IPS-15b (cell line): ENCODE measurements at regions not wholly inside any gene's neighbourhood (a gene's known extent, or its start where the extent isn't known, plus 50 kb on each side); places are given as distances from the start of the nearest gene placed in this dataset.

ENCODE experiments used
- H3K27me3 ChIP-seq: one replicate; pipeline ENCODE4 v1.6.1; 2013; ENCODE audit warnings: low read length; ENCODE audit not compliant: control insufficient read depth, insufficient read depth
- H3K36me3 ChIP-seq: one replicate; pipeline ENCODE4 v1.6.1; 2013; ENCODE audit warnings: low read length; ENCODE audit not compliant: control insufficient read depth, insufficient read depth
- H3K4me1 ChIP-seq: one replicate; pipeline ENCODE4 v1.6.1; 2013; ENCODE audit warnings: mild to moderate bottlenecking, low read length; ENCODE audit not compliant: control insufficient read depth, insufficient read depth
- H3K4me3 ChIP-seq: one replicate; pipeline ENCODE4 v1.5.1; 2013; ENCODE audit warnings: low read depth, low read length
- H3K9ac ChIP-seq: one replicate; pipeline ENCODE4 v1.6.1; 2013; ENCODE audit warnings: low read depth, mild to moderate bottlenecking, low read length
- H3K9me3 ChIP-seq: one replicate; pipeline ENCODE4 v1.6.1; 2013; ENCODE audit warnings: mild to moderate bottlenecking, low read length; ENCODE audit not compliant: control insufficient read depth, insufficient read depth

GRCh38 chr9:26755476-26755875 lies 137.1 kb downstream of the CAAP1 start:
- Histone ChIP-seq H3K27me3 (no peaks in the 10 kb centered on the region), H3K4me1 (peaks cover 15% of the 10 kb centered on the region), H3K36me3 (no peaks in the 10 kb centered on the region), H3K9ac (no peak overlapping the region), H3K4me3 (no peak overlapping the region), H3K9me3 (no peaks in the 10 kb centered on the region)

GRCh38 chr9:26754509-26755164 lies 138.0 kb downstream of the CAAP1 start:
- no peaks in the 10 kb centered on the region for H3K27me3 ChIP-seq
- no peak overlapping the region for H3K9ac ChIP-seq
- no peak overlapping the region for H3K4me3 ChIP-seq
- H3K36me3 ChIP-seq: no peaks in the 10 kb centered on the region
- H3K4me1 ChIP-seq: peaks cover 15% of the 10 kb centered on the region
- no peaks in the 10 kb centered on the region for H3K9me3 ChIP-seq

- Histone ChIP-seq H3K4me3 (no peak overlapping the region), H3K27me3 (no peaks in the 10 kb centered on the region), H3K9me3 (no peaks in the 10 kb centered on the region), H3K4me1 (peaks cover 12% of the 10 kb centered on the region), H3K9ac (no peak overlapping the region), H3K36me3 (no peaks in the 10 kb centered on the region)
Observed at GRCh38 chr9:26753971-26754370, 138.6 kb downstream of the CAAP1 start.

GRCh38 chr9:26750162-26750561 lies 142.4 kb downstream of the CAAP1 start:
- Histone ChIP-seq H3K4me1 (peaks cover 21% of the 10 kb centered on the region), H3K4me3 (no peak overlapping the region)

GRCh38 chr9:26748449-26749058 lies 144.0 kb downstream of the CAAP1 start:
- Histone ChIP-seq H3K9ac (no peak overlapping the region), H3K4me1 (peaks cover 19% of the 10 kb centered on the region), H3K36me3 (no peaks in the 10 kb centered on the region), H3K9me3 (no peaks in the 10 kb centered on the region), H3K4me3 (no peak overlapping the region), H3K27me3 (no peaks in the 10 kb centered on the region)

More at GRCh38 chr9:26750162-26750561, 142.4 kb downstream of the CAAP1 start:
- H3K36me3 ChIP-seq: no peaks in the 10 kb centered on the region
- no peaks in the 10 kb centered on the region for H3K9me3 ChIP-seq
- H3K9ac ChIP-seq: no peak overlapping the region
- H3K27me3 ChIP-seq: no peaks in the 10 kb centered on the region

DNA sequence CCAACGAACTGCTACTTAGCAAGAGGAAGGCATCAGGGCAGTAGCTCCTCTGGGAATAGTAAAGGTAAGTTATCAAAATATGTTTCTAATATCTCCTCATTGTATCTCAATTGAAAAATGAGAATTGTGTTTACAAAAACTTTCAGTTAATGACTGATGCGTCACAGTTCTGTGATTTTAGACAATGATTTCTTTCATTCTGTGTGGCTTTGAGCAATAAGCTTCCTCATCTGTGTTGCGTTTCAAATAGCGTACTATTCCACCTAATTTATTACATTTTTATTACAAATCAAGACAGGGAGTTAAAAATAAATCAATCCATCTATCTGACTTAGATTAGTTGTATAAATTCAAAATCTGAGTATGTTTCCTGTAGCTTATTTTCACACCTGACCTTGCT lies 145.0 kb downstream of the CAAP1 start:
- H3K27me3 ChIP-seq: no peaks in the 10 kb centered on the region
- H3K9me3 ChIP-seq: no peaks in the 10 kb centered on the region
- no peak overlapping the region for H3K9ac ChIP-seq
- H3K4me3 ChIP-seq: no peak overlapping the region
- H3K4me1 ChIP-seq: peaks cover 22% of the 10 kb centered on the region
- H3K36me3 ChIP-seq: no peaks in the 10 kb centered on the region

GRCh38 chr9:26746357-26747072 lies 146.1 kb downstream of the CAAP1 start:
- no peaks in the 10 kb centered on the region for H3K9me3 ChIP-seq

DNA sequence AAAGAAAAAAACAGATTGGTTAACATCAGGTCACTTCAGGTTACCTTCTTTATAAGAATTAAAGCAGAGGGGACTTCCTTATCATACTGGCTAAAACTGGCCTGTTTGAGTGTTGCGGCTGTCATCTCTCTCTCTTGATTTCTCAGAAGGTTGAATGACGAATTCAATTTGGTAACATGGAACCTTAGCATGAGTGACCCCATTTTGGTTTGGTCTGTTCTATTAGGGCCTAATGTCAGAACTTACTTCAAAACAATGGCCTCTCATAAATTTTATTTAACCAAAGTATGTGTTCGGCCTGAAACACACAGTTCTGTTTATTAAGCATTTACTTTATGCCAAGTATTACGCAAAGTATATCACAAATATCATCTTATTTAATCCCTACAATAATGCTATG lies 147.5 kb downstream of the CAAP1 start:
- H3K9me3 ChIP-seq: no peaks in the 10 kb centered on the region
- H3K9ac ChIP-seq: no peak overlapping the region
- no peak overlapping the region for H3K4me3 ChIP-seq
- no peaks in the 10 kb centered on the region for H3K27me3 ChIP-seq
- no peaks in the 10 kb centered on the region for H3K36me3 ChIP-seq
- H3K4me1 ChIP-seq: peaks cover 22% of the 10 kb centered on the region

More at GRCh38 chr9:26746357-26747072, 146.1 kb downstream of the CAAP1 start:
- Histone ChIP-seq H3K4me3 (no peak overlapping the region), H3K4me1 (peaks cover 22% of the 10 kb centered on the region), H3K27me3 (no peaks in the 10 kb centered on the region), H3K36me3 (no peaks in the 10 kb centered on the region), H3K9ac (no peak overlapping the region)

GRCh38 chr9:26744191-26744965 lies 148.2 kb downstream of the CAAP1 start:
- Histone ChIP-seq H3K27me3 (no peaks in the 10 kb centered on the region), H3K36me3 (no peaks in the 10 kb centered on the region), H3K4me3 (no peak overlapping the region), H3K9ac (no peak overlapping the region), H3K4me1 (peaks cover 22% of the 10 kb centered on the region), H3K9me3 (no peaks in the 10 kb centered on the region)

DNA sequence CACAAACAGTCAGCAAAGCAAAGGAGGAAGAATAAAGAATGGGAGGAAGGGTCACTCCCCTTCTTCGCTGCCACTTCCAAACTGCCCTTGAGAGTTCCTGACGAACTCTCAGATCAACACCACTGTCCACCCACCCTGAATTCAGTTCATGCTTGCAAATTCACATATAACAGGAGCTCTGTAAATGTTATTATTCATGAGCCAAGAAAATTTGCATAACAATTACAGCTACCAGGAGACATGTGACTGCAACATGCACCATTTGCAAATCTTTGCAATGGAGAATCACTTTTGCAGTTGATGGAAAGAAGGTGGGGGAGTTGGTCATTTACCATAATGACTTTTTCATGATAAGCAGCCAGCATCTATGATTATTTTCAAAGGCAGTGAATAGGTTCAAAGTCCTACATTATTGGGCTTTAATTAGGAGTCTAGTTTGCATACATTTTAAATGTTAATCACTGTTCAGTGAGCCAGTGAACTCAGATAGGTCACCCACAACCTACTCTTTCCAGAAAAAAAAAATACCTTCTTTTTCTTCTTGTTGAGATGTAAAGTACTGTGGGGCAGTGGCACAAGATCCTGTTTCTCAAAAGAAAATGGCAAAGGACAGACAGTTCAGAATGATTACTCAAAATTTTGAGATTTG lies 149.7 kb downstream of the CAAP1 start:
- H3K4me1 ChIP-seq: peaks cover 16% of the 10 kb centered on the region
- H3K36me3 ChIP-seq: no peaks in the 10 kb centered on the region
- no peaks in the 10 kb centered on the region for H3K9me3 ChIP-seq
- no peak overlapping the region for H3K9ac ChIP-seq
- no peak overlapping the region for H3K4me3 ChIP-seq
- H3K27me3 ChIP-seq: no peaks in the 10 kb centered on the region

DNA sequence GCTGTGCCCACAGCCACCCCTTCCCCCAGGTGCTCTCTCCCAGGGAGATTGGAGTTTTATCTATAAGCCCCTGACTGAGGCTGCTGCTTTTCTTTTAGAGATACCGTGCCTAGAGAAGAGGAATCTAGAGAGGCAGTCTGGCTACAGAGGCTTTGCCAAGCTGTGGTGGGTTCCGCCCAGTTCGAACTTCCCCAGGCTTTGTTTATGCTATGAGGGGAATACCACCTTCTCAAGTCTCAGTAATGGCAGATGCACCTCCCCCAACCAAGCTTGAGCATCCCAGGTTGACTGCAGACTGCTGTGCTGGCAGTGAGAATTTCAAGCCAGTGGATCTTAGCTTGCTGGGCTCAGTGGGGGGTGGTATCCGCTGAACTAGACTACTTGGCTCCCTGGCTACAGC lies 157.4 kb downstream of the CAAP1 start:
- Histone ChIP-seq H3K9me3 (no peaks in the 10 kb centered on the region), H3K27me3 (no peaks in the 10 kb centered on the region)

More for the DNA sequence above, 157.4 kb downstream of the CAAP1 start:
- Histone ChIP-seq H3K4me1 (no peaks in the 10 kb centered on the region), H3K9ac (no peak overlapping the region), H3K4me3 (no peak overlapping the region), H3K36me3 (no peaks in the 10 kb centered on the region)
